OCI-LY3 (cell line): ENCODE measurements at regions not wholly inside any gene's neighbourhood (a gene's known extent, or its start where the extent isn't known, plus 50 kb on each side); places are given as distances from the start of the nearest gene placed in this dataset.

Experiments
- CTCF ChIP-seq: fragments of 200-600, 300-600 bp; sonication (generic); IDR thresholded peaks from 2 replicates; pipeline ENCODE4 v1.5.1; 2014; ENCODE audit warnings: antibody characterized with exemption, low read length, low read depth
- EZH2phosphoT487 ChIP-seq: fragments of 200-600 bp; shearing (Covaris generic); IDR thresholded peaks from 2 replicates; pipeline ENCODE4 v1.6.1; 2018; ENCODE audit warnings: antibody characterized with exemption, mixed run types, low read depth

DNA sequence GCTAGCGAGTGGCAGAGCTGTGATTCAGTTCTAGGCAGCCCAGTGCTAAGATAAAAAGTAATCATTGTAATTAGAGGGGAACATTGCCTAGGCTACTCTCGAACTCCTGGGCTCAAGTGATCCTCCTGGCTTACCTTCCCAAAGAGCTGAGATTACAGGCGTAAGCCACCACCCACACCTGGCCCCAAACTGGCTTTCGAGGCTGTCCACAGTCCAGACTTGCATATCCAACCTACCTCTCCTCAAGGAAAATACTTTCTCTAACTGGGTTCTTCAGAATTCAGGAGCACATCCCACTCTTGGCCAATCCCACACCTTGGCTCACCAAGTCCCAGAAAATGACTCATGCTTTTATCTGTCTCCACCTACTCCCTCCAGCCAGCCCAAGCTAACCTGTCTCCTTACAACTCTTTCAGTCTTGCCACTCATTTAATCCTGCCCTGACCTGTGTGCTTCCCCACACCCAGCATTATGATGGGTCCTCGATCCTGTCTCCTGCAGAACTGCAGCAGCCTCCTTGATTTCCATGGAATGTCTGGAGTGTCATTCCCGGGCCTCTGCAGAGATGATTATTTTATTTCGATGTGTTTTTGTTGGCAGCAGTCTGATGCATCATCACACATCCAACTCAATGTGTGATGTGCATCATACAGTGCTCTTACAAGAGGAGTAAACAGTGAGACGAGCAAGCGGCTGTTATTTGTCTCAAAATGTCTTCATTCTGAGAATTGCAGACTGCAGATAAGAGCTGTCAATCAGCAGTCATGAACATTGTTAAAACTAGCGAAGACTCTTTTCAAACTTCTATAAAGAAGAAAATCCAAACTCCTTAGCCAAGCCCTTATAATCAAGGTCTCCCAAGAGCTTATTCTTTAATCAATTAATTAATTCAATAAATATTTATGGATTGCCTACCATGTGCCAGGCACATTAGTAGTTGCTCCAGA lies 167.3 kb downstream of the SEC61B start:
- TF ChIP-seq CTCF = no peak
- no peak for TF ChIP-seq EZH2phosphoT487
